IMR-90 (cell line): ENCODE measurements at regions not wholly inside any gene's neighbourhood (a gene's known extent, or its start where the extent isn't known, plus 50 kb on each side); places are given as distances from the start of the nearest gene placed in this dataset.

Source experiments
- ATAC-seq: fragments of 200-7000 bp; cut with Tn5 transposase; 2 replicates; pipeline ENCODE4 v1.9.1; 2020; ENCODE audit warnings: low read depth, mild to moderate bottlenecking, moderate library complexity
- BruUV-seq: library from RNA; stranded (reverse); fragments of 400-500 nt; replicated peaks from 2 replicates; lab custom pipeline; 2021; lab: Mats Ljungman, UMichigan
- CTCF ChIA-PET: fragments of 300-600 bp; formaldehyde crosslinking; extraction: SDS; loops from one replicate; lab custom pipeline; 2021; ENCODE audit warnings: antibody characterized with exemption; lab: Yijun Ruan, JAX
- POLR2A ChIA-PET: fragments of 300-600 bp; sonication (Branson Sonifier 250); formaldehyde crosslinking; loops from one replicate; lab custom pipeline; 2022; ENCODE audit warnings: antibody characterized with exemption; ENCODE audit not compliant: unreplicated experiment; lab: Charles Lee
- DNase-seq: peaks from one replicate; pipeline ENCODE4 v3.0.0; 2013
- H2AFZ ChIP-seq: replicated peaks from 2 replicates; pipeline ENCODE3; 2013; ENCODE audit warnings: low read length, mild to moderate bottlenecking; ENCODE audit not compliant: poor library complexity
- H2AK5ac ChIP-seq: 2 replicates; pipeline ENCODE4 v1.6.1; 2013; ENCODE audit warnings: low read depth, low read length, inconsistent platforms
- H2AK9ac ChIP-seq: replicated peaks from 2 replicates; pipeline ENCODE3; 2013; ENCODE audit warnings: mild to moderate bottlenecking, low read depth, low read length, moderate library complexity; ENCODE audit not compliant: poor library complexity
- H2BK120ac ChIP-seq: 2 replicates; pipeline ENCODE4 v1.6.1; 2013; ENCODE audit warnings: low read depth, low read length, inconsistent platforms
- H2BK15ac ChIP-seq: 3 replicates; pipeline ENCODE4 v1.6.1; 2013; ENCODE audit warnings: low read depth, low read length, inconsistent platforms
- H2BK20ac ChIP-seq: 2 replicates; pipeline ENCODE4 v1.6.1; 2013; ENCODE audit warnings: low read depth, mild to moderate bottlenecking, inconsistent platforms, low read length, moderate library complexity
- H2BK5ac ChIP-seq: 2 replicates; pipeline ENCODE4 v1.6.1; 2013; ENCODE audit warnings: mild to moderate bottlenecking, low read depth, low read length, inconsistent platforms; ENCODE audit not compliant: poor library complexity, severe bottlenecking
- H3K14ac ChIP-seq: replicated peaks from 2 replicates; pipeline ENCODE4 v1.6.1; 2013; ENCODE audit warnings: low read depth, low read length, inconsistent platforms
- H3K18ac ChIP-seq: 2 replicates; pipeline ENCODE4 v1.6.1; 2013; ENCODE audit warnings: low read depth, low read length, control low read depth
- H3K23ac ChIP-seq: 2 replicates; pipeline ENCODE4 v1.6.1; 2013; ENCODE audit warnings: low read depth, low read length, inconsistent platforms
- H3K27ac ChIP-seq: 2 replicates; pipeline ENCODE4 v1.5.1; 2013; ENCODE audit warnings: mild to moderate bottlenecking, control low read depth, low read length; ENCODE audit not compliant: insufficient read depth
- H3K27me3 ChIP-seq: 2 replicates; pipeline ENCODE4 v1.6.1; 2013; ENCODE audit warnings: low read length; ENCODE audit not compliant: control insufficient read depth, insufficient read depth
- H3K36me3 ChIP-seq: 2 replicates; pipeline ENCODE4 v1.6.1; 2013; ENCODE audit warnings: low read length, mixed read lengths; ENCODE audit not compliant: control insufficient read depth, insufficient read depth
- H3K4ac ChIP-seq: 2 replicates; pipeline ENCODE4 v1.6.1; 2013; ENCODE audit warnings: low read depth, low read length, inconsistent platforms
- H3K4me1 ChIP-seq: 2 replicates; pipeline ENCODE4 v1.6.1; 2013; ENCODE audit warnings: low read length, mixed read lengths; ENCODE audit not compliant: control insufficient read depth, insufficient read depth
- H3K4me2 ChIP-seq: 2 replicates; pipeline ENCODE4 v1.6.1; 2013; ENCODE audit warnings: low read depth, mild to moderate bottlenecking, control low read depth, low read length, moderate library complexity
- H3K4me3 ChIP-seq: 2 replicates; pipeline ENCODE4 v1.5.1; 2013; ENCODE audit warnings: low read depth, mild to moderate bottlenecking, control low read depth, low read length, moderate library complexity; ENCODE audit not compliant: insufficient read depth
- H3K56ac ChIP-seq: 2 replicates; pipeline ENCODE4 v1.6.1; 2013; ENCODE audit warnings: low read length, inconsistent platforms; ENCODE audit not compliant: insufficient read depth; ENCODE audit errors: extremely low read depth
- H3K79me1 ChIP-seq, 2 experiments: 2 replicates each; pipeline ENCODE4 v1.6.1; 2013; ENCODE audit warnings: low read length in 2 of 2, inconsistent platforms in 1 of 2, low read depth in 1 of 2
- H3K9ac ChIP-seq: 2 replicates; pipeline ENCODE4 v1.6.1; 2013; ENCODE audit warnings: low read depth, low read length, control low read depth
- H3K9me1 ChIP-seq: 2 replicates; pipeline ENCODE4 v1.6.1; 2013; ENCODE audit warnings: low read length, inconsistent platforms; ENCODE audit not compliant: insufficient read depth
- H3K9me3 ChIP-seq: 2 replicates; pipeline ENCODE4 v1.6.1; 2013; ENCODE audit warnings: low read length; ENCODE audit not compliant: control insufficient read depth, insufficient read depth
- H4K20me1 ChIP-seq: 2 replicates; pipeline ENCODE4 v1.6.1; 2013; ENCODE audit warnings: low read length, inconsistent platforms; ENCODE audit not compliant: insufficient read depth
- H4K5ac ChIP-seq: 2 replicates; pipeline ENCODE4 v1.6.1; 2013; ENCODE audit warnings: mild to moderate bottlenecking, low read depth, low read length, control low read depth
- H4K8ac ChIP-seq, 2 experiments: 2 replicates each; pipeline ENCODE4 v1.6.1; 2013; ENCODE audit warnings: low read depth in 2 of 2, low read length in 2 of 2, control low read depth in 1 of 2, inconsistent platforms in 1 of 2
- H4K91ac ChIP-seq: 2 replicates; pipeline ENCODE4 v1.6.1; 2013; ENCODE audit warnings: low read depth, low read length, inconsistent platforms; ENCODE audit not compliant: insufficient read depth
- BHLHE40 ChIP-seq: fragments of 150-350 bp; IDR thresholded peaks from 2 replicates; pipeline ENCODE4 v1.6.1; 2016; ENCODE audit warnings: mild to moderate bottlenecking, low read depth, low read length
- CHD1 ChIP-seq: IDR thresholded peaks from 2 replicates; pipeline ENCODE4 v1.6.1; 2012; ENCODE audit warnings: low read depth, low read length, improper control_type of control experiment
- RAD21 ChIP-seq: IDR thresholded peaks from 2 replicates; pipeline ENCODE4 v1.6.1; 2012; ENCODE audit warnings: low read length, improper control_type of control experiment
- WGBS, 2 experiments: methylation state at CpG; one replicate each; pipeline versions ENCODE4 v1.1.5 to v1.1.7; 2013; ENCODE audit warnings: missing lambda C conversion rate in 2 of 2; ENCODE audit not compliant: insufficient read length in 1 of 2; ENCODE audit errors: extremely low coverage in 2 of 2; 5-methylcytosine and 5-hydroxymethylcytosine counted together
- dilution Hi-C: fragments of 300-500 bp; cut with HindIII; formaldehyde crosslinking; loops from one replicate; pipeline ENCODE4 v1.14.3; 2018; ENCODE audit warnings: low sequenced_read_pairs; ENCODE audit not compliant: unreplicated experiment
- in situ Hi-C: fragments of 300-500 bp; cut with MboI; formaldehyde crosslinking; loops from 3 replicates; pipeline ENCODE4 v1.14.3; 2019; ENCODE audit warnings: low sequenced_read_pairs, inconsistent platforms, mixed read lengths
- intact Hi-C: fragments of 100-400 bp; cut with micrococcal nuclease; formaldehyde crosslinking; loops from 2 replicates; pipeline ENCODE4 v1.10.0; 2022
- TF ChIP-seq, protein P1 (sequence below): fragments of 150-350 bp; IDR thresholded peaks from 2 replicates; pipeline ENCODE4 v1.6.1; 2016; ENCODE audit warnings: low read depth, mild to moderate bottlenecking, low read length, moderate library complexity, borderline replicate concordance

DNA sequence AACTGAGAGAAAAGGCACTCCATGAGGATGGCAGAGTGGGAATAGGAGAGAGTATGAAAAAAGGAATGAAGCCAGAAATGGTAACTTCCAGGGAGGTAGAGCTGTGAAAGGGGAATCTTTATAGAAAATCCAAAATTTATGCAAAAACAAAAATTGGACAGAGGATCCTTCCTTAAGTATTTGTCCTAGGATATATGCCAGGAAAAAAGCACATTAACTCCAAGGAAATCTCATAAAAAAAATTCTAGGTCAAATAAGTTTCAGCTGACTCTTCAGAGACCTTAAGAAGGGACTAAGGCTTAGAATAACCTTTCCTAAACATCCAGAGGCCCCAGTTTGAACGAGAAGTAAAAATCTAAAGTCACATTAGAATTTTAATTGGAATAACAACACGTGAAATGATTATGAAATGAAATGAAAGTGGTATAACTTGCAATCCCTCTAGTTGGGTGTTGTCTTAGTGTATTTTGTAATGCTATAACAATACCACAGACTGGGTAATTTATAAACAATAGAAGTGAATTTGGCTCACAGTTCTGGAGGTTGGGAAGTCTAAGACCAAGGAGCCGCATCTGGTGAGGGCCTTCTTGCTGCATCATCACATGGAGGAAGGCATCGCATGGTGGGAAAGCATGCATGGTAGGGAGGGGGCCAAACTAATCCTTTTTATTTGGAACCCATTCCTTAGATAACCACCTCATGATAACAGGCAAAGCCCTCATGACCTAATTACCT, 145.4 kb upstream of the RXFP1 start:
- Histone ChIP-seq H3K23ac (no peak overlapping the region), H3K4me1 (no peaks in the 10 kb centered on the region), H3K4me2 (no peak overlapping the region), H3K27me3 (no peaks in the 10 kb centered on the region), H4K8ac (no peak overlapping the region), H4K5ac (no peak overlapping the region), H2AK5ac (no peak overlapping the region), H3K14ac (no peak overlapping the region), H3K18ac (no peak overlapping the region), H2BK5ac (no peak overlapping the region), H4K20me1 (no peaks in the 10 kb centered on the region), H4K91ac (no peak overlapping the region), H2BK20ac (no peak overlapping the region), H3K79me1 (no peaks in the 10 kb centered on the region), H3K9ac (no peak overlapping the region), H3K4ac (no peak overlapping the region), H3K56ac (no peak overlapping the region), H2BK120ac (no peak overlapping the region), H2BK15ac (no peak overlapping the region), H3K27ac (no peak overlapping the region), H2AFZ (no peak overlapping the region), H3K9me1 (no peaks in the 10 kb centered on the region), H3K4me3 (no peak overlapping the region), H3K9me3 (no peaks in the 10 kb centered on the region), H2AK9ac (no peak overlapping the region), H3K36me3 (no peaks in the 10 kb centered on the region)
- CTCF ChIA-PET, result no interaction called here
- no TSS peak for BruUV-seq
- no CpG with 5 or more reads among the region's 4 CpGs for WGBS, 2 experiments
- ATAC-seq, result no peak
- POLR2A ChIA-PET, result no interaction called here
- no peak for DNase-seq
- dilution Hi-C loops (no loop called here), intact Hi-C loops (no loop called here), in situ Hi-C loops (no loop called here)
- TF ChIP-seq, protein P1, sequence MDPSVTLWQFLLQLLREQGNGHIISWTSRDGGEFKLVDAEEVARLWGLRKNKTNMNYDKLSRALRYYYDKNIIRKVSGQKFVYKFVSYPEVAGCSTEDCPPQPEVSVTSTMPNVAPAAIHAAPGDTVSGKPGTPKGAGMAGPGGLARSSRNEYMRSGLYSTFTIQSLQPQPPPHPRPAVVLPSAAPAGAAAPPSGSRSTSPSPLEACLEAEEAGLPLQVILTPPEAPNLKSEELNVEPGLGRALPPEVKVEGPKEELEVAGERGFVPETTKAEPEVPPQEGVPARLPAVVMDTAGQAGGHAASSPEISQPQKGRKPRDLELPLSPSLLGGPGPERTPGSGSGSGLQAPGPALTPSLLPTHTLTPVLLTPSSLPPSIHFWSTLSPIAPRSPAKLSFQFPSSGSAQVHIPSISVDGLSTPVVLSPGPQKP, result no peak
- no peak for TF ChIP-seq RAD21
- TF ChIP-seq BHLHE40, result no peak
- TF ChIP-seq CHD1, result no peak
